ENCODE measurements at regions not wholly inside any gene's neighbourhood (a gene's known extent, or its start where the extent isn't known, plus 50 kb on each side); places are given as distances from the start of the nearest gene placed in this dataset.
"Not testable (repeated sequence)": the region's sequence is repeated elsewhere in the genome, so short reads cannot be mapped to it uniquely, and the experiment has no call there.

DNA sequence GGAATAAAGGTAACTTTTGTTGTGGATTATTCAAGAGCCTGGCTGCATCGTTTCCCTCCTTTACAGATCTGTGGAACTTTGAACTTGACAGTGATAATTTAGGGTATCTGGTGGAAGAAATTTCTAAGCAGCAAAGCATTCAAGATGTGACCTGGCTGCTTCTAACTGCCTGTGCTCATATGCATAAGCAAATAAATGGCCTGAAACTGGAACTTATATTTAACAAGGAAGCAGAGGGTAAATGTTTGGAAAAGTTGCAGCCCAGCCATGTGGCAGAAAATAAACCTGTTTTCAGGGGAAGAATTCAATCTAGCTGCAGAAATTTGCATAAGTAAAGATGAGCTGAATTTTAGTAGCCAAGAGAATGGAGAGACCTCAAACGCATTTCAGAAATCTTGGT, 173.5 kb downstream of the C6orf118 start:
- DNase-seq (ENCODE audit: low read depth), result no peak
- no peak overlapping the region for H3K4me3 ChIP-seq (replicated peaks; ENCODE audit: low read depth, low read length)
- TF ChIP-seq, protein P1, sequence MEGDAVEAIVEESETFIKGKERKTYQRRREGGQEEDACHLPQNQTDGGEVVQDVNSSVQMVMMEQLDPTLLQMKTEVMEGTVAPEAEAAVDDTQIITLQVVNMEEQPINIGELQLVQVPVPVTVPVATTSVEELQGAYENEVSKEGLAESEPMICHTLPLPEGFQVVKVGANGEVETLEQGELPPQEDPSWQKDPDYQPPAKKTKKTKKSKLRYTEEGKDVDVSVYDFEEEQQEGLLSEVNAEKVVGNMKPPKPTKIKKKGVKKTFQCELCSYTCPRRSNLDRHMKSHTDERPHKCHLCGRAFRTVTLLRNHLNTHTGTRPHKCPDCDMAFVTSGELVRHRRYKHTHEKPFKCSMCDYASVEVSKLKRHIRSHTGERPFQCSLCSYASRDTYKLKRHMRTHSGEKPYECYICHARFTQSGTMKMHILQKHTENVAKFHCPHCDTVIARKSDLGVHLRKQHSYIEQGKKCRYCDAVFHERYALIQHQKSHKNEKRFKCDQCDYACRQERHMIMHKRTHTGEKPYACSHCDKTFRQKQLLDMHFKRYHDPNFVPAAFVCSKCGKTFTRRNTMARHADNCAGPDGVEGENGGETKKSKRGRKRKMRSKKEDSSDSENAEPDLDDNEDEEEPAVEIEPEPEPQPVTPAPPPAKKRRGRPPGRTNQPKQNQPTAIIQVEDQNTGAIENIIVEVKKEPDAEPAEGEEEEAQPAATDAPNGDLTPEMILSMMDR (IDR thresholded peaks at IDR 0.05; ENCODE audit: low read length, missing control alignments), result no peak

DNA sequence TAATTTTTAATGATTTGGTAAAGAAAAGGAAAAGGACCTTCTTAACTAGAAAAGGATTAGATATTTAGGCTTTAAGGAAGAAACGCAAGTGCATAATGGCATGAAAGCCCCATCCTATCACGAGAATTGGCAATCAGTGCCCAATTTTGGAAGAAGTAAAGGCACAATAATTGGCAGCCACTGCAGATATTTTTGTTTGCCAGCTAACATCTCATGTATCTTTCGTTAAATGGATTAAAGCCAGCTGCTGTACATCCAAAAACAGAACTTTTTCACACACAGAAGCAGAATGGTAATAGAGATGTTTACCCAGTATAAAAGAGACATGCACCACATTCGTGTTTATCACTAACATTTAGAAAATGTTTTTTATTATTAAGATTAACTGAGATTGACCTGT, 180.3 kb downstream of the C6orf118 start:
- H3K4me3 ChIP-seq (replicated peaks; ENCODE audit: low read depth, low read length), result no peak overlapping the region
- DNase-seq (ENCODE audit: low read depth), result no peak
- TF ChIP-seq, protein P1 (IDR thresholded peaks at IDR 0.05; ENCODE audit: low read length, missing control alignments), result no peak

DNA sequence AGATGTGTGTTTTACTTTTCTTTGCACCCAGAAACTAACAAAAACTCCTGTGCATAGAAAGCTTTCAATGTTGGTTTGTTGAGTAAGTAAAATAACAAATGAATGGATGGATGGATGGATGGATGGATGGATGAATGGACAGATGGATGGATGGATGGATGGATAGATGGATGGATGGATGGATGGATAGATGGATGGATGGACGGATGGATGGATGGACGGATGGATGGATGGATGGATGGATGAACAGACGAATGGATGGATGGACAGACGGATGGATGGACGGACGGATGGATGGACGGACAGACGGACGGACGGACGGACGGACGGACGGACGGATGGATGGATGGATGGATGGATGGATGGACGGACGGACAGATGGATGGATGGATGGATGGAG, 181.7 kb downstream of the C6orf118 start:
- DNase-seq (ENCODE audit: low read depth); H3K4me3 ChIP-seq (replicated peaks; ENCODE audit: low read depth, low read length): not testable (repeated sequence)

DNA sequence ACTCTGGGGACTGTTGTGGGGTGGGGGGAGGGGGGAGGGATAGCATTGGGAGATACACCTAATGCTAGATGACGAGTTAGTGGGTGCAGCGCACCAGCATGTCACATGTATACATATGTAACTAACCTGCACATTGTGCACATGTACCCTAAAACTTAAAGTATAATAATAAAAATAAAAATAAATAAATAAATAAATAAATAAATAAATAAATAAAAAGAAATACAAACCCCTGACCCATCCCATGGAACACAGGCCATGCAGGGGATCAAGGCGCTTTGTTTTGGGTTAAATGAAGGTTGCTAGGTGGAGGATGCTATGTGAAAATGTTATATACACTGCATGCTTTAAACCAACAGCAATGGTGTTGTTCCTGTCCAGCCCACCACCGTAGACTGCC, 184.7 kb downstream of the C6orf118 start:
- not testable (repeated sequence) for DNase-seq (ENCODE audit: low read depth); H3K4me3 ChIP-seq (replicated peaks; ENCODE audit: low read depth, low read length)

DNA sequence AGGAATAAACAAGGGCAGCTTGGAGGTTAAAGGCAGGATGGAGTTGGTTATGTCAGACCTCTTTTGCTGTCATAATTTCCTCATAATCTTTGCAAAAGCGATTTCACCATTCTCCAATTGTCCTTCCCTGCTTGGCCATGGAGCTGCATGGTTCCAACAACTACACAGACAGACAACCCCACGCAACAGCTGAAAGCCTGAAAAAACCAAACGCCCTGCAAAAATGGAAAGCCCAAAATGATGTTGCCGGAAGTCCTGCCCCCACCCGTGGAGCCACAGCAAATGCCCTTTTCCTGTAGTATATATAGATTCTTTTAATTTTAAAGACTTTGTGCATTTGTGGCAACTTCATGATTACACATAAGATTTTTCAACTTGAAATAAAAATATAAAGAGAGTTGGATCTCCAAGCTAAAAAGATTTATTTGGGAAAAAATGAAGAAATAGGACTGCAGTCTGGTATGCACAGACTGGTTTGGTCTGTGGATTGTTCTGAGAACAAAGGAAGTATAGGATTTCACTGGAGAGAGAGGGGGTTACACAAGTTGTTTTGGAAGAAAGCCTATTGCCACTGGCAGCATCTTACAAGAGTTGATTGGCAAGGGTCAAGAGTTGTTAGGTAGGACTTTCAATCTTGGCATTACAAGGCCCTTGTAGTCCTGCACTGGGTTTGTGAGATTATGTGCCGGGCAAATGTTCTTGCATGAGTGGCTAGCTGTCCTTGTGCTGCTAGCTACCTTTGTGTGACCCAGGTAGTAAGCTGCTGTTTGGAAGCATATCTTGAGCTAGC, 190.0 kb downstream of the C6orf118 start:
- TF ChIP-seq, protein P1 (IDR thresholded peaks at IDR 0.05; ENCODE audit: low read length, missing control alignments), result no peak
- DNase-seq (ENCODE audit: low read depth), result peak; percentile 23
- H3K4me3 ChIP-seq (replicated peaks; ENCODE audit: low read depth, low read length), result no peak overlapping the region

DNA sequence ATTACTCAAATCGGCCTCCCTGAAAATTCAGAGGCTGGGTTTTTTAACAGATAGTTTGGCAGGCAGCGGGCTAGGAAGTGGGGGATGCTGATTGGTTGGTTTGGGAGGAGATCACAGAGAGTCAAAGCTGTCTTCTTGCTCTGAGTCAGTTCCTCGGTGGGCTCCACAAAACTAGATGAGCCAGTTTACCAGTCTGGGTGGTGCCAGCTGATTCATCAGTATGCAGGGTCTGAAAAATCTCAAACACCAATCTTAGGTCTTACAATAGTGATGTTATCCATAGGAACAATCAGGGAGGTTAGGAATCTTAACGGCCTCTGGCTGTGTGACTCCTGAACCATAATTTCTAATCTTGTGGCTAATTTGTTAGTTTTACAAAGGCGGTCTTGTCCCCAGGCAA, 190.7 kb downstream of the C6orf118 start:
- DNase-seq (ENCODE audit: low read depth), result no peak
- TF ChIP-seq, protein P1 (IDR thresholded peaks at IDR 0.05; ENCODE audit: low read length, missing control alignments), result no peak

DNA sequence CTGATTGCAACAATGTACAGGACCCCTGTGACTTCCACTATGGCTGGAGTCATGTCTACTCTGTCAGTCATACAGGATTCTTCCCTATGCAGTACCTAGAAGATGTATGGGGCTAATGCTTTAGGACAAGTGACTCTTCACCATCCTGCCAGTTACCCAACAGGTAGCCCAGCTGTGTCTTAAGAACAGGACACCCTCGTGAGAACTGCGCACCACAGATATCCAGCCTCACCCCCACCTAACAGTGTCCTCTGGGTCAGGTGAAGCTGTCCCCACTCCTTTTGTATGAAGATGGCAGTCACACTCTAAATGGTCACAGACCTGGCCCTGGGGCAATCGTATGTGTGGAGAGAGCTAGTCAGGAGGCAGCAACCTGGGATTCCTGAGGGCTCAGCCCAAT, 191.6 kb downstream of the C6orf118 start:
- TF ChIP-seq, protein P1 (IDR thresholded peaks at IDR 0.05; ENCODE audit: low read length, missing control alignments), result no peak
- no peak for DNase-seq (ENCODE audit: low read depth)
- H3K4me3 ChIP-seq (replicated peaks; ENCODE audit: low read depth, low read length), result no peak overlapping the region

More for the DNA sequence above, 190.7 kb downstream of the C6orf118 start:
- H3K4me3 ChIP-seq (replicated peaks; ENCODE audit: low read depth, low read length), result no peak overlapping the region

DNA sequence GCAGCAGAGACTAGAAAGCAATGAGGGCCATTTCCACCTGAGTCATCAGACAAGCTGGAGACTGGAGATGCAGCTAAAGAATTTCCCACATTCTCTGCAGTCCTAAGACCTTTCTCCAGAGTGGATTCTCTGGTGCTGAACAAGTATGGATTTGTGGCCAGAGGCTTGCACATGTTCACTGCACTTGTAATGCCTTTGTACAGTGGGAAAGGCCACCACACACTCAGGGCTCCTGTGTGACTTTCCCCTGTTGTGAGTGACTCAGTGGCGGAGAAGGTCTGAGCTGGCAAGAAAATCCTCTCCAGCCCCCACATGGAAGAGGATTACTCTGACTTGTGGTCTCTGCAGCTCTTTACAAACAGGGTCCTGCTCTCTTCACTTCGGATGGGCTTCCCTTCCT, 192.3 kb downstream of the C6orf118 start:
- TF ChIP-seq, protein P1 (IDR thresholded peaks at IDR 0.05; ENCODE audit: low read length, missing control alignments), result no peak
- no peak for DNase-seq (ENCODE audit: low read depth)
- no peak overlapping the region for H3K4me3 ChIP-seq (replicated peaks; ENCODE audit: low read depth, low read length)
